Endothelial cell of umbilical vein (primary cell): ENCODE measurements at regions not wholly inside any gene's neighbourhood (a gene's known extent, or its start where the extent isn't known, plus 50 kb on each side); places are given as distances from the start of the nearest gene placed in this dataset.
A peak's percentile ranks its signal among the peaks of the same experiment; 100 is the strongest.

Source experiments
- BruUV-seq: library from RNA; stranded (reverse); fragments of 400-500 nt; replicated peaks from 2 replicates; lab custom pipeline; 2021; lab: Mats Ljungman, UMichigan
- CTCF ChIA-PET: fragments of 300-600, 350-600 bp; sonication (Branson Sonifier 250); formaldehyde crosslinking; loops from one replicate; lab custom pipeline; 2021; ENCODE audit warnings: antibody characterized with exemption, inconsistent platforms; lab: Charles Lee
- POLR2A ChIA-PET: fragments of 300-600, 350-600 bp; sonication (Branson Sonifier 250); formaldehyde crosslinking; loops from one replicate; lab custom pipeline; 2021; ENCODE audit warnings: antibody characterized with exemption, inconsistent platforms; lab: Charles Lee
- DNase-seq: peaks from one replicate; pipeline ENCODE4 v3.0.0-alpha.2; 2011; ENCODE audit warnings: low read depth, low spot score
- FAIRE-seq: peaks from 2 replicates; lab custom pipeline; 2011; peaks lifted over from hg19 to GRCh38; lab: Jason Lieb, UNC
- H2AFZ ChIP-seq: 2 replicates; pipeline ENCODE4 v1.6.0; 2012; ENCODE audit warnings: low read depth, low read length, control low read depth, inconsistent platforms
- H3K27ac ChIP-seq: 2 replicates; pipeline ENCODE4 v1.5.1; 2011; ENCODE audit warnings: low read depth, mild to moderate bottlenecking, control low read depth, low read length, moderate library complexity; ENCODE audit not compliant: insufficient read depth
- H3K27me3 ChIP-seq, 2 experiments: 2 replicates each; pipeline versions ENCODE4 v1.6.0 to v1.6.1; 2011; ENCODE audit warnings: low read length in 2 of 2, mixed read lengths in 1 of 2; ENCODE audit not compliant: control insufficient read depth in 2 of 2, insufficient read depth in 2 of 2
- H3K36me3 ChIP-seq, 2 experiments: 2 replicates in 1 of 2; 3 replicates in 1 of 2; pipeline ENCODE4 v1.5.1; 2011; ENCODE audit warnings: low read length in 2 of 2, mild to moderate bottlenecking in 1 of 2, moderate library complexity in 1 of 2; ENCODE audit not compliant: control insufficient read depth in 2 of 2, insufficient read depth in 2 of 2; ENCODE audit errors: extremely low read depth in 1 of 2
- H3K4me1 ChIP-seq: 3 replicates; pipeline ENCODE4 v1.5.1; 2011; ENCODE audit warnings: mild to moderate bottlenecking, low read length; ENCODE audit not compliant: control insufficient read depth, insufficient read depth; ENCODE audit errors: extremely low read depth
- H3K4me2 ChIP-seq: 2 replicates; pipeline ENCODE4 v1.6.1; 2011; ENCODE audit warnings: low read length, control low read depth, mixed read lengths; ENCODE audit not compliant: insufficient read depth
- H3K4me3 ChIP-seq, 3 experiments: fragments of 200-600 bp in 1 of 3; sonication (generic), shearing (Covaris generic) in 1 of 3; replicated peaks in 1 of 3; 2 replicates each; pipeline ENCODE4 v1.5.1; 2011 to 2016; ENCODE audit warnings: control low read depth in 3 of 3, low read length in 3 of 3, mild to moderate bottlenecking in 2 of 3, inconsistent platforms in 1 of 3, low read depth in 1 of 3, moderate library complexity in 1 of 3; ENCODE audit not compliant: insufficient read depth in 1 of 3
- H3K79me2 ChIP-seq: 2 replicates; pipeline ENCODE4 v1.6.0; 2012; ENCODE audit warnings: low read length, inconsistent platforms; ENCODE audit not compliant: control insufficient read depth, insufficient read depth
- H3K9ac ChIP-seq: replicated peaks from 2 replicates; pipeline ENCODE3; 2011; ENCODE audit warnings: low read length, control low read depth; ENCODE audit not compliant: insufficient read depth; ENCODE audit errors: extremely low read depth
- H3K9me1 ChIP-seq: replicated peaks from 3 replicates; pipeline ENCODE4 v1.6.0; 2011; ENCODE audit warnings: mild to moderate bottlenecking, low read length; ENCODE audit not compliant: control insufficient read depth, insufficient read depth; ENCODE audit errors: extremely low read depth
- H3K9me3 ChIP-seq: replicated peaks from 2 replicates; pipeline ENCODE4 v1.5.1; 2012; ENCODE audit warnings: low read length, inconsistent platforms; ENCODE audit not compliant: control insufficient read depth, insufficient read depth
- H4K20me1 ChIP-seq: replicated peaks from 2 replicates; pipeline ENCODE3; 2011; ENCODE audit warnings: mild to moderate bottlenecking, low read length; ENCODE audit not compliant: control insufficient read depth, insufficient read depth; ENCODE audit errors: extremely low read depth
- CTCF ChIP-seq, 2 donors: IDR thresholded peaks; 1 replicate in 1 of 2; 2 replicates in 1 of 2; pipeline ENCODE4 v1.5.1; 2011; ENCODE audit warnings: low read length in 2 of 2, mild to moderate bottlenecking in 2 of 2, moderate library complexity in 2 of 2, control low read depth in 1 of 2, inconsistent platforms in 1 of 2, low read depth in 1 of 2; ENCODE audit not compliant: insufficient read depth in 1 of 2; ENCODE audit errors: extremely low read depth in 1 of 2
- EZH2 ChIP-seq: IDR thresholded peaks from 2 replicates; pipeline ENCODE4 v1.6.1; 2012; ENCODE audit warnings: borderline replicate concordance, low read depth, mild to moderate bottlenecking, moderate library complexity, low read length, inconsistent platforms; ENCODE audit not compliant: severe bottlenecking
- FOS ChIP-seq: IDR thresholded peaks from 2 replicates; pipeline ENCODE4 v1.6.1; 2011; ENCODE audit warnings: mild to moderate bottlenecking, low read length, moderate library complexity, borderline replicate concordance; ENCODE audit not compliant: insufficient read depth
- GATA2 ChIP-seq: IDR thresholded peaks from 2 replicates; pipeline ENCODE4 v1.7.0; 2011; ENCODE audit warnings: low read depth, mild to moderate bottlenecking, moderate library complexity, mixed read lengths, low read length; ENCODE audit not compliant: insufficient read length, insufficient read depth
- JUN ChIP-seq: IDR thresholded peaks from 2 replicates; pipeline ENCODE4 v1.6.1; 2011; ENCODE audit warnings: borderline replicate concordance, low read depth; ENCODE audit not compliant: insufficient read length, insufficient read depth
- MAX ChIP-seq: IDR thresholded peaks from 2 replicates; pipeline ENCODE4 v1.6.1; 2011; ENCODE audit not compliant: insufficient read depth, insufficient read length
- MYC ChIP-seq: IDR thresholded peaks from one replicate; pipeline ENCODE4 v1.6.1; 2011; ENCODE audit warnings: mild to moderate bottlenecking, low read depth, low read length
- POLR2A ChIP-seq: IDR thresholded peaks from 2 replicates; pipeline ENCODE4 v1.6.1; 2012; ENCODE audit warnings: low read depth, mild to moderate bottlenecking, control low read depth, low read length
- POLR2AphosphoS5 ChIP-seq: IDR thresholded peaks from 2 replicates; pipeline ENCODE4 v1.6.1; 2012; ENCODE audit warnings: low read depth, mild to moderate bottlenecking, control low read depth, low read length, moderate library complexity; ENCODE audit not compliant: insufficient read depth
- dilution Hi-C: fragments of 300-500 bp; cut with MboI; formaldehyde crosslinking; loops from one replicate; pipeline ENCODE4 v1.15.0; 2019; ENCODE audit warnings: low sequenced_read_pairs; ENCODE audit not compliant: extremely low pct_ligation_motif_present
- intact Hi-C: fragments of 100-400 bp; cut with micrococcal nuclease; formaldehyde crosslinking; loops from one replicate; pipeline ENCODE4 v1.10.0; 2022

- Histone ChIP-seq H3K9me1 (no peaks in the 10 kb centered on the region), H3K36me3 (no peaks in the 10 kb centered on the region), H4K20me1 (no peaks in the 10 kb centered on the region), H3K4me2 (peak overlapping the region; percentile 90), H3K4me1 (peaks cover 7% of the 10 kb centered on the region), H3K27me3 (no peaks in the 10 kb centered on the region), H3K79me2 (no peaks in the 10 kb centered on the region), H3K27ac (peak overlapping the region; percentile 75), H3K9ac (peak overlapping the region; percentile 67), H2AFZ (peak overlapping the region; percentile 57), H3K4me3 (no peak overlapping the region), H3K9me3 (no peaks in the 10 kb centered on the region)
- ChIA-PET POLR2A (interaction anchor here (0.6 to 1.8 kb wide), 8 partner anchors 17 to 911 kb away, joined by 3 to 10 read pairs (median 4); partner anchors contain the start of gene ANKRD50), CTCF (interaction anchor here (0.6 to 3.1 kb wide), 86 partner anchors 9 to 1417 kb away, joined by 3 to 76 read pairs (median 4); partner anchors contain the start of gene ANKRD50)
- dilution Hi-C loops (no loop called here), intact Hi-C loops (loop anchor here (1.0 to 5.0 kb wide), 7 partner anchors 95 to 949 kb away; no protein-coding TSS in a partner anchor)
- FAIRE-seq = peak; percentile 64
- no peak for TF ChIP-seq GATA2
- no peak for TF ChIP-seq POLR2AphosphoS5
- no peak for TF ChIP-seq MAX
- peak; percentile 30 to 45 for TF ChIP-seq CTCF (IDR thresholded peaks at IDR 0.05; ENCODE audit: extremely low read depth in 1 of 2, insufficient read depth in 1 of 2, low read depth in 1 of 2, low read length in 2 of 2)
- no peak for TF ChIP-seq JUN
- TF ChIP-seq EZH2 = no peak
- TF ChIP-seq POLR2A = no peak
- TF ChIP-seq FOS = peak; percentile 51
- TF ChIP-seq MYC = no peak
- BruUV-seq = no TSS peak
- DNase-seq = peak; percentile 88
Observed at GRCh38 chr4:124334119-124334518, 378.4 kb downstream of the ANKRD50 start.
